HG03378 (cell line): ENCODE measurements at regions not wholly inside any gene's neighbourhood (a gene's known extent, or its start where the extent isn't known, plus 50 kb on each side); places are given as distances from the start of the nearest gene placed in this dataset.
"Not testable (repeated sequence)": the region's sequence is repeated elsewhere in the genome, so short reads cannot be mapped to it uniquely, and the experiment has no call there.

Experiments used
- ATAC-seq: cut with Tn5 transposase; IDR thresholded peaks from one replicate; pipeline ENCODE4 v1.9.1; 2021; ENCODE audit warnings: mild to moderate bottlenecking, moderate library complexity; ENCODE audit not compliant: unreplicated experiment

DNA sequence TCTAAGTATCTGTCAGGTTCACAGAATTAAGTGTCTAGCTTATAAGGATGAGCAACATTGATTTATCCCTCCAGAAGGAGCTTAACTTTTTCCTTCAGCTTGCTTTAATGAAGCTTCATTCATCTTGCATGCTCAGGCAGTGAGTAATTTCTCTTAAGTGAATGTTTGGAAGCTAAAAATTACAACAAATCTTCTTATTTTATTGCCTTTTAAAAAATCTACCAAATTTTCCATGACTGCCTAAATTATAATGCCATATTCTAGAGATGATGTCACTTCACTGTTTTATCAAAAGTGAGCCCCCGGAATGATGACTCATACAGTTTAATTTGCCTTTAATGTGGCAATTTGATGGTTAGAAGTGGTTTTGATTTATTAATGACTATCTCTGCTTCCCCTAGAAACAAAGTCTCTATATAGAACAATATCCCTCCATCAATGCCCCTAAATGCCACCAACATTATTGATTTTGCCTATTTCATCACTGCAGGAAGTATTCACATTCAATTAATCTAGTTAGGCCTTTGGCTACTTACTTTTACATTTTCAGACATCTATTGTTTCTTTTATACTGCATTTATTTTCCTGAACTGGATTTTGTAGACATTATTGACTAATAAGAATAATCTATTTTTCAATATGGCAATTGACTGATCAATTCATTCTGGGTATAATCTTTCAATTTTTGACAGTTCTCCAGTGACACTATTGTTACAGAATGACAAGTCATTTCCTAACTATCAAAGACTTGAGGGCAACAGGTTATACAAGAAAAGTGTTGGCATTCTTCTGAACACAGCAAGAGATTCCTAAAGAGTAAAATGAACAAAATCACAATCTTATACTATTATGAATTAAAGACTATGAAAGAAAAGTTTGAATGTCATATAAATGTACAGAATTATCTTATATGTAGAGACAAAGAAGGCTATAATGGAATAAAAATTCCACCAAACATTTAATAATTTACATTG is 139.3 kb upstream of the ODAD2 start:
- ATAC-seq = no peak

DNA sequence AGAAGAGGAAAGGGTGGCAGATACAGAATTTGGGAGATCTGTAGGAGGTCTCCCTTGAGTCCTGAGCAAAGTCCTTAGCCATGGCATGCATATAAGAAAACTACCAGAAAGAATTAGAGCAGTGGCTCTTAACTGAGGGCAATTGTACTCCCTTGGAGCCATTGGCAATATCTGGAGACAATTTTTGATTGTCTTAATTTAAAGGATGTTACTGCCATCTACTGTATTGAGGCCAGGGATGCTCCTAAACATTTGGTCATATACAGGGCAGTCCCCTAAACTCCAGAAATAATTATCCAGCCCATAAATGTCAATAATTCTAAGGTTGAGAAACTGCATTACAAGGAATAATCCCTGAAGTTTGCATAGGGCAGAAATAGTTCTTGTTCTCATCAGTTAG is 136.4 kb upstream of the ODAD2 start:
- ATAC-seq = no peak

DNA sequence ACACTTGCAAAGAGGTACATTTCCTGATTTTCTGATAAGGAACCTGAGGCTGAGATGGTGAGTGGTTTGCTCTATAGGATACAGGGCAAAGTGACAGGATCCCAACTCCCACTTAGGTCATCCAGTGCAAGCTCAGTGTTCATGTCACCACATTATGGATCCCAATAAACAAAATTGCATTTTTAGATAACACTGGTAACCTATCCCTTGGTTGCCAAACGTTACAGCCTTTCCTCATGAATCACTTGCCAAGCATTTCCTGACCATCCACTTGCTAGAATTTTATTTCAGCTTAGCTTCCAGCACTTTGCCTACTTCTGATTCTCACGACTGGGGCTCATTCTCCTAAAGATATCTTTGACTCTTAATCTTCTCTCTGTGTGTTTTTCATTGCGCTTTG is 131.4 kb upstream of the ODAD2 start:
- ATAC-seq = no peak

DNA sequence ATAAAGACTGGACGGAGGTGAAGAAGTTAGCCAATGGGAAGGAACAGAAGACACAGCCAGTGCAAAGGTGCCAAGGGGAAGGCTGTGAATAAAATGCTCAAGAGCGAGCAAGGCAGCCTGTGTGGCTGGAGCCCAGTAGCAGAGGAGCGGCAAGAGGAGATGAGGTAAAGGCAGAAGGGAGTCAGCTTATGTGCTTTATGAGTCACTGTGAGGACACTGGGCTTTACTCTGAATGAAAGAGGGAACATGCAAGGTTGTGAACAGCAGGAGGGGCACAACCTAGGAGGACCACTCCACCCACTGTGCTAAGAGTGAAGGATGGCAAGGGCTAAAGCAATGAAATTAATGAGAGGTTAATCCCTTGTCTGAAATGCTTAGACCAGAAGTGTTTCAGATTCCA is 129.0 kb upstream of the ODAD2 start:
- no peak for ATAC-seq

DNA sequence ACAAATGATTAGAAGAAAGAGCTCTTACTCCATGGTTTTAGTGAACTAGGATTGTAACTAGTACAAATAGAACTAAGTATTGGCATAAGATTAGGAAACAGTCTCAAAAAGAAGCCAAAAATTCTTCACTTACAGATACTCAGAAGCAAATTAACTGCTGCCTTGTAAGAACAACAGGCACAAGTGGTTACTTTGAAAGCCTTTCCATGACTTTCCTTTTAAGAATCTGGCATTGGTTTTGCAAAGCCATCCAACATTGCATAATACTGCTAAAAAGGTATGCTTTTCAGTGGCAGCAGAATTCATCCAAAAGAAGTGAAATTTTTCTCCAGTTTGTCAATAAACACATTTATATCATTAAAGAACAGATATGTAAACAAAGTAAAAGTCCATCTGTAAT is 126.8 kb upstream of the ODAD2 start:
- ATAC-seq = no peak

DNA sequence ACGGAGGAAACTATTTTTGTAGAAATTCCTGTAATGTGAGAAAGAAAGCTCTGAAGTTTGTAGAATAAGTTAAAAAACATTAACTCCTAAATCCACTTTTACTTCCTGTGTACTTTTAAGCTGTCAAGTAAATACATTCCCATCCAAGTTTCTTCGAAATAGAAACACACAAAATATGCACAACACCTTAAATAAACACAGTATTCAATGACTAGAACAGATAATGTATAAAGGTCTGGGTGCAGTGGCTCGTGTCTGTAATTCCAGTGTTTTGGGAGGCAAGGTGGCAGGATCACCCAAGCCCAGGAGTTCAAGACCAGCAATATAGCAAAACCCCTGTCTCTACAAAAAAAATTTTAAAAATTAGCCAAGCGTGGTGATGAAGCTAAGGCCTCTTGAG is 121.9 kb upstream of the ODAD2 start:
- ATAC-seq = no peak

DNA sequence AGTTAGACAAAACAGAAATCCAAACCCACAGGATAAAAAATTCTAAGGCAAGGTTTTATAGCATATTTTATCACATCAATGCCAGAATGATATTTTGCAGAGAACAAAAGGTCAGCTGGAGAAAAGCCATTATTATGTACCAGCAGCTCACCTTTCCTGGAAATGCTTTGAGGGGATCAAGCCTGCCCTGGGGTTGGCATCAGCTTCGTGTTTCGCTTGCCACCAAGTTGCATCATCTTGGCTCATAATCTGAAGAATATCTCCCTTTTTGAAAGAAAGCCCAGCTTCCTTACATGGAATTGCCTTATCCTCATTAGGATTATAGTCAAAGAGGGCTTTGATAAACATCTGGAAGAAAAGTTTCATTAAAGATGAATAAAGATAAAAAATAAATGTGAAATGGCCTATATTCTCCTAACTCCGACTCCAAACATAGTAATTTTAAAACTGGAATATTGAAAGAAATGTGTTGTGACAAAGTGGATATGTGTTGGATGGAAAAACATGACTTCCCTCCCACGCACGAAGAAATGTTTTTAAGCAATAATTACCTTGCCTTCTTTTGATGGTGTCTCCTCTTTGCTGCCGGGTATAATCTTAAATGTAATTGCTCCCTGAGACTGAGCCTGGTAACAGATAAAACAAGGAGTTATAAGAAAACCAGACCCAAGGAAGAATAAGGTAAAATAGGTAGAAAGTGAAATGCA is 121.3 kb upstream of the ODAD2 start:
- no peak for ATAC-seq

DNA sequence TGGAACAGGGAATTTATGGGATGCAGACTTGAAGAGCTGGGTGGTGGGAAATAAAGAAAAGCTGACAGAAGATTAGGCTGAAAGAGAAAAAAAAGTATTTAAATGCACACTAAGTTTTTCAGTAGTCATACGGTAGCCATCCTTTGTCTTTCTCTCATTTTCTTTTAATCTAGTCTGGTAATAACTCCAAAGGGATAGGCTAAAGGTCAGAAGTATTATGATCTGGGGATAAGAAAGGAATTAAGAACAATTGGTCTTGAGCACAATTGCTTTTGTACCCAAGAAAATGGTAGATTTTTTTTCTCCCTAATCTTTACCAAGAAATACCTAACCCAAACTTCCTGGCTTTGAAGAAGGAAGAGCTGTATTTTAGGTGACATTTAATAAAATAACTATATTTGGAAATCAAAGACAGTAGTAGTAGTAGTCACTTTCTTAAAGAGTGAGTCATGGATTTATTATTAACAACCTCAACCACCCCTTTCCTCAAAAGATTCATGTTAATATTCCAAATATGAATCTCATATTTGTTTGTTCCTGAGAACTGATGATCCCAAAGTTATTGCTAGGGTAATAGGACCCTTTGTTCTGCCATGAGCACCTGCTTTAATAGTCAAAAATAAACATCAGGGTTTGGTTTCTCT is 120.2 kb upstream of the ODAD2 start:
- no peak for ATAC-seq

DNA sequence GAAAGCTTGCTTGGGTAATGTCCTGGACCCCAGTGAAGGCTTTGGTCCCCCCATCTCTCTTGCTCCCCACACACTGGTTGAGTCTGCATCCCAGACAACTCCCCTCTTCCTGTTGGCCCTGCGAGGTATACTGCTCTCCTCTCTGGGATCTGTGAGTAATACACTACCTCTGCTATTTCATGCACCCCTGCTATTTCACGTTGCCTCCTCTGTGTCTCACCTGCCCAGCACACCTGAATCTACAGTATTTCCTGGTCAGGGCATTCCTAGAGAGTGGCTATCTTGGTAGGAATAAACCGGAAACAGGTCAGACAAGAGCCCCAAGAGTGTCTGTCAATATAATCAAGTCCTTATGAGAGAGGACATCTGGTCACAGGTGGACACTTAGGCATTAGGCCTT is 114.3 kb upstream of the ODAD2 start:
- no peak for ATAC-seq

DNA sequence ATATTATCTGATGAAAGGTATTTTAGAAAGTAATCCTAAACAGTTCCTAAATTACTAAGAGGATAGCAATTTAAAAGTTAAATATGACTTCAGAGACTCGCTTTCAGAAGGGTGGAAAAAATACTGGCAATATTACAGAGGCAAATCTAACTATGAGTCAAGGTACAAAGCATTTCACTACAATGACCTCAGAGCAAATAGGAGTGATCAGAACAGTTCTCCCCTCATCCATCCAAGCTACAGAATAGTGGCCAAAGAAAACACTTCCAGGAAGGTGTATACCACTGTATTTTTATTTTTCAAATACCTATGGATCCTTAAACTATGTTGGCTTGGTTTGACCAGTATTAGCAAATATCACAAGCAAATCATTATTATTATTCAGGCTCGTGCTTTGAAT is 112.8 kb upstream of the ODAD2 start:
- no peak for ATAC-seq

DNA sequence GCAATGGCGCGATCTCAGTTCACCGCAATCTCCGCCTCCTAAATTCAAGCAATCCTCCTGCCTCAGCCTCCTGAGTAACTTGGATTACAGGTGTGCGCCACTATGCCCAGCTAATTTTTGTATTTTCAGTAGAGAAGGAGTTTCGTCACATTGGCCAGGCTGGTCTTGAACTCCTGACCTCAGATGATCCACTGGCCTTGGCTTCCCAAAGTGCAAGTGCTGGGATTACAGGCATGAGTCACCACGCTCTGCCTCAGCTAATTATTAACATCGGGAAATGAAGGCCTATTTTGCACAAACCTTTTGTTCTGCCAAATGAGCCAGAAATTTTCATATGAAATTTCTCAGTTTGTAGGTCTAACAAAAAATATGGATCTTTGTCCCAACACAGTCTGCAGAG is 106.7 kb upstream of the ODAD2 start:
- ATAC-seq = no peak

DNA sequence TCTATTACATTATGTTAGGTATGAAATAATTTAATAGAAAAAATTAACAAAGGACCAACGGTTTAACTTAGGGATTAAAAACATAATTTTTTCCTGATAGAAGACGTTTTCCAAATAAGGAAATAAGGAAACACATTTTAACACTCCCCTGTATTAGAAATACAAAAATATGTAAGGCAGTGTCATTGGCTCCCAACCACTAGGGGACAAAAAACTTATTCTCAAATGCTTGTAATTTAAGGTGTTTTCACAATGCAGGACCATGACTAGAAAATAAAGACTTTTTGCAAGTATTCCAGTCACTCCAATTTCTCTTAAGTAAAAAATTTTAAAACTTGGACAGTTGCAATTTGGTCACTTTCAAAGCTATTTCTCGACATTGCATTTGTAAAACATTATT is 98.8 kb upstream of the ODAD2 start:
- no peak for ATAC-seq

DNA sequence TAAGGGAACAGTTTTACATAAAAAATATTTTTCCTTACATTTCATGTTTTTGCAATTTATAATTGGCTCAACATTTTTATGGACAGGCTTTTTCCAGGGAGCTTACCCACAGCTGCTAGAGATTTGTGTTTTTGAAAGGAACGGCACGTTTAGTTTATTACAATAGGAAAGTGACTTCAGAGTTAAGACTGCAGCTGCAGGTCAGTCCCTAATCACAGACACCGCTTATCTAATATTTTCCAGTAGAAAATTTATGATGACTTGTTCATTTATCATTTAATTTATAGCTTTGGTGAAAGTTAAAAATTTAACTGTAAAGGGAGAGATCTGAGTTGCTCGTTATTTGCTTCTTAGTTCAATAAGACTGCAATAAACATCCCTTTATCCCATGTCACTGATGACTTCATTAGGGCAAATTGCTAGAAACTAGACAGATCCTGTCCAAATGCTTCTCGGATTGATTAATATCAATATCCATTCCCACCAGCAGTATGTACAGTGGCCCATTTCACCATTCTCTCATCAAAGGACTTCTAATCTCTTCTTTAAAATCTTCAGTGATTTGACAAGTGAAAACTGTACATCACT is 97.0 kb upstream of the ODAD2 start:
- ATAC-seq = no peak

DNA sequence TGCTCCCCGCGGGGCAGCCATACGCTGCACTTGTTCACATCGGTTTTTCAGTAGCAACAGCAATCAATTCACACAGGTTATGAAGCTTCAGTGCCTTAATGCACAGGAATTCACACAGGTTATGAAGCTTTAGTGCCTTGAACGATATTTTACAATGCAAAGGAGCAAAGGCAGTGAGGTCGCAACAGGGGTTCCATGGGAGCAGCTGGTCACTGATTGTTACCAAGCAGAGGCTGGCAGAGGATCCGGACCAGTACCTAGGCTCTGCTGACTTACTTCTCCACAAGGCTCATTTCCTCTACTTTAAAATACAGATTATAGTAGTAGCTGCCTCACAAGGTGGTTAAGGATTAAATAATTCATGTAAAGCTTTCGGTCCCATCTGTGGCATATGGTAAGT is 95.2 kb upstream of the ODAD2 start:
- no peak for ATAC-seq

DNA sequence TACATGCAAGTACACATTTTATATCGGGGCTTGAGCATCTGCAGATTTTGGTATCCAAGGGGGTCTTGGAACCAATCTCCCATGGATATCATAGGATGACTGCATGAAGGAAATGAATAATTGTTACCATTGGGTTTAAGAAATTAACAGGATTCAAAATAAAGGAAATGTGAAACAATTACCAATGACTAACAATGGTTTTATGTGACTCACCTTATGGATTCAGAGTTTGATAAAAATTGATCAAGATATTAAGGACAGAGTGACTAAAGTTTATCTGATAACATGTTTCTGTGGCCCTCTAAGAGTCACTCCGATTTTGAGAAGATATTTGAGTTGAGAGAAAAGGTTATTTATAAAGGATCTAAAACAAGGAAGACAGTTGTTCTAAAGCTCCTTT is 93.0 kb upstream of the ODAD2 start:
- no peak for ATAC-seq

DNA sequence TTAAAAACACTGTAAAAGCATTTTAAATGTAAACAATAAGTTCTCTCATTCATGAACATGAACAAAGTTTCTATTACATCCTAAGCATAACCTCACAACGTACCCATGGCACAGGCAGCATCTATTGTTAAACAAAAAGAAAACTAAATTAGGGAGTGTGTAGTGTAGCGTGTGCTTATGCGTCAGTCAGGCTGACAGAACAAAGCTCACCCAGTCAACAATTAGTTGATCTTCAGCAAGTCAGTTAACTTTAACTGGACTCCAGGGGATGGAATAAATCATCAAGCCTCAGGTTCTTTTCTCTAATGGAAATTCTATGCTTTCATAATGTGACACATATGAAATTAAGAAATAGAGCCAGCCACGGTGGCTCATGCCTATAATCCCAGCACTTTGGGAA is 91.6 kb upstream of the ODAD2 start:
- ATAC-seq = no peak

DNA sequence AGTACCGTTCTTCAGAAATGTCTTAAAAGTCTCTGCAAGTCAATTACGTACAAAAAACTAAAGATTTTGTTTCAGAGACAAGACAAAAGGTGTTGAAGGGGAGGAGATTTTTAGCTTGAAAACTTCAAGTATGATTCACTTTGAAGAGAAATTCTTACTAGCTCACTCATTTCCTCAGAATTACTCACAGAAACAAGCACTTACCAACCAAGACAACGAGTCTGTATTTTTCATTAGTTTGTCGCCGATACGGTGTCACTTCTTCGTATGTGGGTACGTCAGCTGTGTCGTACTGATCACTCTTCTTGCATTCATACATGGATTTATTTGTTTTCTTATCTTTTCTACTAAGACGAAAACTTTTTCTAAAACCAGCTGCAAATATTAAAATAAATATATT is 90.6 kb upstream of the ODAD2 start:
- ATAC-seq = no peak

DNA sequence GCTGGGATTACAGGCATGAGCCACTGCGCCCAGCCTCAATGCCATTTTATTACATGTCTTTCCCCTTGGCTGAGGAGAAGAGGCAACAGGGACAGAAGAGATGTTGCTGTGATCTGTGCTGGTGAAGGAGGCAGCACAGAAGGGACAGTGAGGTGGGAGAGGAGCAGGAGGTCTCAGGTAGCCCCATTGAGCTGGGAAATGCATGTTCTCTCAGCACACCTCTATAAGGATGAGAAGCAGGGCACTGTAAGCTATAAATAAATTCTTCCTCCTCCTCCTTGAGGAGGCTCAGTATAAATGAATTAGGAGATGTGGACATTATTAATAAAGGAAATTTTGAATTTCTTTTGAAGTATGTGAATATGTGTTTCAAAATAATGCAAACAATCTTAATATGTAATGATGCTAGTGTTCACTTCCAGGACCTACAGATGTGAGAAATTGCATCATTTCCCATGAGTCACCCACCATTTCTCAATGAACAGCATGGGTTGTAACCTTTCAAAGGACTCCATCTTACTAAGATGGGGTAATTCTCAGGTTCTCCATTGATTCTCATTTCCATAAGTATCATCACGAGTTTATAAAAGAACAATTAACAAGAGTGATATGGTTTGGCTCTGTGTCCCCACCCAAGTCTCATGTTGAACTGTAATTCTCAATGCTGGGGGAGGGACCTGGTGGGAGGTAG is 88.9 kb upstream of the ODAD2 start:
- ATAC-seq = no peak

DNA sequence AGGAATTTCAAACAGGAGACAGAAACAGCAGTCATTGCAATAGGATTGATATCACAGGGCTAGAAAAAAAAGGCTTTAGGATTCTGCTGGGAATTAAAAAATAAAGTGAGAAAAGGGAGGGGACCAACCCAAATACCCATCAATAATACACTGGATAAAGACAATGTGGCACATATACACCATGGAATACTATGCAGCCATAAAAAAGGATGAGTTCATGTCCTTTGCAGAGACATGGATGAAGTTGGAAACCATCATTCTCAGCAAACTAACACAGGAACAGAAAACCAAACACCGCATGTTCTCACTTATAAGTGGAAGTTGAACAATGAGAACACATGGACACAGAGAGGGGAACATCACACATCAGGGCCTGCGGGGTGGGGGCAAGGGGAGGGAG is 86.9 kb upstream of the ODAD2 start:
- ATAC-seq = not testable (repeated sequence)

DNA sequence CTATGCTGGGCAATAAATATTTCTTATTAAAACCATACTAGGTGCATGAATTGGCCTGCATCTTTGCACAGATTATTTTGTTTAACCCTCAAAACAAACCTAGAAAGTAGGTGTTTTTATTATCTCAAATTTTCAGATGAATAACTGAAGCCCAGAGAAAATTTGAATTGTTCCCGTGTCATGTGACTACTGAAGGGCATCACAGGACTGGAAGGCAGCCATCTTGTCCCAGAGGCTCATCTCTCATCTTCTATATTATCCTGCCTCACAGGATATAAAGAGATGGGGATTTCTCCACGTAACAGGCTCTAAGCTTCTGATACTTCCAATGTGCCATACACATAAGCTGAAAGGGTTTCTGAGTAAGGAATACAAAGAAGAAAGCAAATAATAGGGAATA is 84.0 kb upstream of the ODAD2 start:
- no peak for ATAC-seq

DNA sequence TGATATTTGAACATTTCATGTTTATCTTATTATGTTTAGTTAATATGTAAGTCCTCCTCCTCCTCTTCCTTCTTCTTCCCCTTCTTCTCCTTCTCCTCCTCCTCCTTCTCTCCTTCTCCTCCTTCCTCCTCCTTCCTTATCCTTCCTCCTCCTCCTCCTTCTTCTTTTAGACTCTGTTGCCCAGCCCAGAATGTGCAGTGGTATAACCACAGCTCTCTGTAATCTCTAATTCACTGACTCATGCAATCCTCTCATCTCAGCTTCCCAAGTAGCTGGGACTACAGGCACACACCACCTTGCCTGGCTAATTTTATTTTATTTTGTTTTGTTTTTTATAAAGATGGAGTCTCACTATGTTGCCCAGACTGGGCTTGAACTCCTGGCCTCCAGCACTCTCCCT is 83.4 kb upstream of the ODAD2 start:
- ATAC-seq = no peak
